H1 (cell line): ENCODE measurements at regions not wholly inside any gene's neighbourhood (a gene's known extent, or its start where the extent isn't known, plus 50 kb on each side); places are given as distances from the start of the nearest gene placed in this dataset.

Experiments
- BCL11A ChIP-seq, 2 experiments: IDR thresholded peaks; one replicate each; pipeline ENCODE4 v1.6.1; 2011; ENCODE audit warnings: low read depth in 2 of 2, low read length in 2 of 2, mild to moderate bottlenecking in 2 of 2
- CEBPB ChIP-seq: IDR thresholded peaks from 2 replicates; pipeline ENCODE4 v1.6.1; 2012; ENCODE audit warnings: low read depth, low read length
- CHD2 ChIP-seq: IDR thresholded peaks from 2 replicates; pipeline ENCODE4 v1.6.1; 2012; ENCODE audit warnings: low read length, improper control_type of control experiment
- CREB1 ChIP-seq: IDR thresholded peaks from 2 replicates; pipeline ENCODE4 v1.6.1; 2012; ENCODE audit warnings: inconsistent platforms
- CTCF ChIP-seq, 3 experiments: IDR thresholded peaks; 1 replicate in 2 of 3; 2 replicates in 1 of 3; pipeline versions ENCODE4 v1.5.1 to v1.6.1; 2011; ENCODE audit warnings: low read length in 3 of 3, mild to moderate bottlenecking in 3 of 3, inconsistent platforms in 2 of 3, low read depth in 1 of 3, moderate library complexity in 1 of 3; ENCODE audit not compliant: insufficient read depth in 1 of 3; ENCODE audit errors: control extremely low read depth in 1 of 3
- EP300 ChIP-seq, 2 experiments: IDR thresholded peaks; 1 replicate in 1 of 2; 2 replicates in 1 of 2; pipeline ENCODE4 v1.6.1; 2011 to 2012; ENCODE audit warnings: low read depth in 2 of 2, low read length in 2 of 2, mild to moderate bottlenecking in 2 of 2, borderline replicate concordance in 1 of 2, inconsistent platforms in 1 of 2, moderate library complexity in 1 of 2
- EZH2 ChIP-seq: fragments of 200-600 bp; sonication (generic); IDR thresholded peaks from 2 replicates; pipeline ENCODE4 v1.7.1; 2012; ENCODE audit warnings: low read depth, mild to moderate bottlenecking, moderate library complexity, low read length, inconsistent platforms; ENCODE audit not compliant: severe bottlenecking
- GABPA ChIP-seq: IDR thresholded peaks from 2 replicates; pipeline ENCODE4 v1.6.1; 2011; ENCODE audit warnings: mild to moderate bottlenecking, low read length, moderate library complexity, borderline replicate concordance; ENCODE audit not compliant: insufficient read depth
- POLR2A ChIP-seq, 2 experiments: IDR thresholded peaks; 1 replicate in 1 of 2; 2 replicates in 1 of 2; pipeline ENCODE4 v1.6.1; 2011; ENCODE audit warnings: low read depth in 2 of 2, low read length in 2 of 2, mild to moderate bottlenecking in 2 of 2; ENCODE audit errors: control extremely low read depth in 1 of 2
- POLR2AphosphoS5 ChIP-seq: IDR thresholded peaks from 2 replicates; pipeline ENCODE4 v1.6.1; 2011; ENCODE audit warnings: low read depth, low read length
- RAD21 ChIP-seq, 2 experiments: IDR thresholded peaks in 1 of 2; conservative IDR thresholded peaks in 1 of 2; 2 replicates each; pipeline ENCODE4 v1.6.1; 2011; ENCODE audit warnings: low read depth in 2 of 2, low read length in 2 of 2, improper control_type of control experiment in 1 of 2, inconsistent platforms in 1 of 2, mild to moderate bottlenecking in 1 of 2, moderate library complexity in 1 of 2
- RNF2 ChIP-seq: fragments of 200-900, 300-1000 bp; sonication (generic); IDR thresholded peaks from 2 replicates; pipeline ENCODE4 v1.7.1; 2016; ENCODE audit warnings: borderline replicate concordance, low read depth, mild to moderate bottlenecking, antibody characterized with exemption, low read length; ENCODE audit not compliant: poor library complexity, severe bottlenecking; ENCODE audit errors: missing control alignments
- YY1 ChIP-seq: IDR thresholded peaks from 2 replicates; pipeline ENCODE4 v1.6.1; 2011; ENCODE audit warnings: low read depth, mild to moderate bottlenecking, low read length
- TF ChIP-seq, protein P1 (sequence below): IDR thresholded peaks from 2 replicates; pipeline ENCODE4 v1.6.1; 2012; ENCODE audit warnings: inconsistent platforms

- no peak for TF ChIP-seq CTCF (IDR thresholded peaks at IDR 0.05; ENCODE audit: control extremely low read depth in 1 of 3, insufficient read depth in 1 of 3, low read depth in 1 of 3, low read length in 3 of 3)
- TF ChIP-seq CREB1, result no peak
- no peak for TF ChIP-seq CHD2
- TF ChIP-seq EZH2, result no peak
- TF ChIP-seq POLR2A (IDR thresholded peaks at IDR 0.05; ENCODE audit: control extremely low read depth in 1 of 2, low read depth in 2 of 2, low read length in 2 of 2), result no peak
- TF ChIP-seq POLR2AphosphoS5, result no peak
- no peak for TF ChIP-seq EP300 (IDR thresholded peaks at IDR 0.05; ENCODE audit: borderline replicate concordance in 1 of 2, low read depth in 2 of 2, low read length in 2 of 2)
- TF ChIP-seq RAD21 (IDR thresholded peaks at IDR 0.05 in 1 of 2, conservative IDR thresholded peaks at IDR 0.05 in 1 of 2; ENCODE audit: low read depth in 2 of 2, low read length in 2 of 2), result no peak
- TF ChIP-seq CEBPB, result no peak
- TF ChIP-seq, protein P1, sequence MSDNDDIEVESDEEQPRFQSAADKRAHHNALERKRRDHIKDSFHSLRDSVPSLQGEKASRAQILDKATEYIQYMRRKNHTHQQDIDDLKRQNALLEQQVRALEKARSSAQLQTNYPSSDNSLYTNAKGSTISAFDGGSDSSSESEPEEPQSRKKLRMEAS, result no peak
- no peak for TF ChIP-seq RNF2
- no peak for TF ChIP-seq YY1
- TF ChIP-seq GABPA, result no peak
- no peak for TF ChIP-seq BCL11A (IDR thresholded peaks at IDR 0.05; ENCODE audit: low read depth in 2 of 2, low read length in 2 of 2)
These were observed 233.3 kb downstream of the MYLK4 start for GRCh38 chr6:2517401-2517800.
